ENCODE measurements at regions not wholly inside any gene's neighbourhood (a gene's known extent, or its start where the extent isn't known, plus 50 kb on each side); places are given as distances from the start of the nearest gene placed in this dataset.

- DNase-seq (ENCODE audit: low read depth, low spot score) (no peak), FAIRE-seq (no peak)
- H2AFZ ChIP-seq (ENCODE audit: control insufficient read depth, low read length), result no peak overlapping the region
- H3K9me3 ChIP-seq (ENCODE audit: control insufficient read depth, low read depth, low read length), result no peaks in the 10 kb centered on the region
- H3K4me1 ChIP-seq (ENCODE audit: control insufficient read depth, extremely low read depth, insufficient read depth, low read length), result no peaks in the 10 kb centered on the region
- no peak overlapping the region for H3K4me3 ChIP-seq (ENCODE audit: control insufficient read depth in 2 of 3, extremely low read depth in 1 of 3, insufficient read depth in 2 of 3, low read depth in 1 of 3, low read length in 3 of 3)
- H3K4me2 ChIP-seq (ENCODE audit: control insufficient read depth, extremely low read depth, insufficient read depth, low read depth, low read length), result no peak overlapping the region
- H3K79me2 ChIP-seq (ENCODE audit: control insufficient read depth, insufficient read depth, low read length), result no peaks in the 10 kb centered on the region
- TF ChIP-seq, protein P1, sequence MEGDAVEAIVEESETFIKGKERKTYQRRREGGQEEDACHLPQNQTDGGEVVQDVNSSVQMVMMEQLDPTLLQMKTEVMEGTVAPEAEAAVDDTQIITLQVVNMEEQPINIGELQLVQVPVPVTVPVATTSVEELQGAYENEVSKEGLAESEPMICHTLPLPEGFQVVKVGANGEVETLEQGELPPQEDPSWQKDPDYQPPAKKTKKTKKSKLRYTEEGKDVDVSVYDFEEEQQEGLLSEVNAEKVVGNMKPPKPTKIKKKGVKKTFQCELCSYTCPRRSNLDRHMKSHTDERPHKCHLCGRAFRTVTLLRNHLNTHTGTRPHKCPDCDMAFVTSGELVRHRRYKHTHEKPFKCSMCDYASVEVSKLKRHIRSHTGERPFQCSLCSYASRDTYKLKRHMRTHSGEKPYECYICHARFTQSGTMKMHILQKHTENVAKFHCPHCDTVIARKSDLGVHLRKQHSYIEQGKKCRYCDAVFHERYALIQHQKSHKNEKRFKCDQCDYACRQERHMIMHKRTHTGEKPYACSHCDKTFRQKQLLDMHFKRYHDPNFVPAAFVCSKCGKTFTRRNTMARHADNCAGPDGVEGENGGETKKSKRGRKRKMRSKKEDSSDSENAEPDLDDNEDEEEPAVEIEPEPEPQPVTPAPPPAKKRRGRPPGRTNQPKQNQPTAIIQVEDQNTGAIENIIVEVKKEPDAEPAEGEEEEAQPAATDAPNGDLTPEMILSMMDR (optimal IDR thresholded peaks at IDR 0.05 in 1 of 3, IDR thresholded peaks at IDR 0.05 in 1 of 3, conservative IDR thresholded peaks at IDR 0.05 in 1 of 3; ENCODE audit: extremely low read depth in 1 of 3, insufficient read depth in 2 of 3, low read length in 3 of 3), result no peak
- no peak for TF ChIP-seq EZH2 (IDR thresholded peaks at IDR 0.05; ENCODE audit: low read length)
- no peaks in the 10 kb centered on the region for H4K20me1 ChIP-seq (ENCODE audit: control insufficient read depth, extremely low read depth, insufficient read depth, low read length)
- H3K27me3 ChIP-seq (ENCODE audit: control insufficient read depth, extremely low read depth, insufficient read depth, low read length), result peaks cover 34% of the 10 kb centered on the region
- no peaks in the 10 kb centered on the region for H3K9me1 ChIP-seq (ENCODE audit: control insufficient read depth, extremely low read depth, insufficient read depth, low read length)
- no peaks in the 10 kb centered on the region for H3K36me3 ChIP-seq (ENCODE audit: control insufficient read depth in 2 of 2, extremely low read depth in 1 of 2, insufficient read depth in 2 of 2, low read length in 2 of 2)
- dilution Hi-C loops (cut with MboI; ENCODE audit: extremely low pct_ligation_motif_present, low sequenced_read_pairs), result no loop called here
- no peak overlapping the region for H3K9ac ChIP-seq (ENCODE audit: control insufficient read depth, extremely low read depth, insufficient read depth, low read length)
- H3K27ac ChIP-seq (ENCODE audit: control insufficient read depth, insufficient read depth, low read length), result no peak overlapping the region
Measured at GRCh38 chr1:13889495-13889894, 189.5 kb downstream of the PRDM2 start.

DNA sequence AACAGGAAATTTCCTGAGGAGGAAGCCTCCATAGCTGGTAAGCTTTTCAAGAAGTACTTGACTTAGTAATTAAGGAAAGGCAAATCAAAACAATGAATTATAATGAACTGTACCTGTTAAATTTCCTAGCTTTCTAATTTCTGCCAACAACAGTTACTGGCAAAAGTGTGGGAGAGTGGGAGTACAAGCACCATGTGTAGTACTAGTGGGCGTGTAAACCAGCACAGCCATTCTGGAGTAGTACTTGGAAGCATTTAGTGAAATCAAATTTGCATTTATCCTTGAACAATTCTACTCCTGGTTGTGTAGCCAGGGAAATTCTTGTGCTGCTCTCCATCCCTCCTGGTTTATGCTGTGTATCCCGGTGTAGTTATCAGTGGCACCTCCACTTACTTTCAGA lies 190.8 kb downstream of the PRDM2 start:
- Histone ChIP-seq H3K9me1 (ENCODE audit: control insufficient read depth, extremely low read depth, insufficient read depth, low read length) (no peaks in the 10 kb centered on the region), H2AFZ (ENCODE audit: control insufficient read depth, low read length) (no peak overlapping the region), H4K20me1 (ENCODE audit: control insufficient read depth, extremely low read depth, insufficient read depth, low read length) (no peaks in the 10 kb centered on the region), H3K4me2 (ENCODE audit: control insufficient read depth, extremely low read depth, insufficient read depth, low read depth, low read length) (no peak overlapping the region), H3K9me3 (ENCODE audit: control insufficient read depth, low read depth, low read length) (no peaks in the 10 kb centered on the region), H3K27ac (ENCODE audit: control insufficient read depth, insufficient read depth, low read length) (no peak overlapping the region), H3K36me3 (ENCODE audit: control insufficient read depth in 2 of 2, extremely low read depth in 1 of 2, insufficient read depth in 2 of 2, low read length in 2 of 2) (no peaks in the 10 kb centered on the region), H3K27me3 (ENCODE audit: control insufficient read depth, extremely low read depth, insufficient read depth, low read length) (peaks cover 34% of the 10 kb centered on the region), H3K4me1 (ENCODE audit: control insufficient read depth, extremely low read depth, insufficient read depth, low read length) (no peaks in the 10 kb centered on the region), H3K79me2 (ENCODE audit: control insufficient read depth, insufficient read depth, low read length) (no peaks in the 10 kb centered on the region), H3K9ac (ENCODE audit: control insufficient read depth, extremely low read depth, insufficient read depth, low read length) (no peak overlapping the region), H3K4me3 (ENCODE audit: control insufficient read depth in 2 of 3, extremely low read depth in 1 of 3, insufficient read depth in 2 of 3, low read depth in 1 of 3, low read length in 3 of 3) (no peak overlapping the region)
- DNase-seq (ENCODE audit: low read depth, low spot score), result no peak
- TF ChIP-seq EZH2 (IDR thresholded peaks at IDR 0.05; ENCODE audit: low read length), result no peak
- TF ChIP-seq, protein P1 (optimal IDR thresholded peaks at IDR 0.05 in 1 of 3, IDR thresholded peaks at IDR 0.05 in 1 of 3, conservative IDR thresholded peaks at IDR 0.05 in 1 of 3; ENCODE audit: extremely low read depth in 1 of 3, insufficient read depth in 2 of 3, low read length in 3 of 3), result no peak
- dilution Hi-C loops (cut with MboI; ENCODE audit: extremely low pct_ligation_motif_present, low sequenced_read_pairs), result no loop called here
- FAIRE-seq, result no peak
